Ovary (tissue), 7 donors: ENCODE measurements at regions not wholly inside any gene's neighbourhood (a gene's known extent, or its start where the extent isn't known, plus 50 kb on each side); places are given as distances from the start of the nearest gene placed in this dataset.

Source experiments
- DNase-seq, 5 donors: peaks; one replicate each; pipeline ENCODE4 v3.0.0-alpha.2; 2019 to 2020
- H3K27ac ChIP-seq, 2 donors: fragments of 200-600 bp; one replicate each; pipeline versions ENCODE4 v1.5.1 to v1.8.0; 2019 to 2022
- H3K27me3 ChIP-seq: fragments of 200-600 bp; one replicate; pipeline ENCODE4 v1.8.0; 2022
- H3K36me3 ChIP-seq: fragments of 200-600 bp; sonication (generic); one replicate; pipeline ENCODE4 v1.5.1; 2019
- H3K4me1 ChIP-seq: one replicate; pipeline ENCODE4 v1.8.1; 2013; ENCODE audit warnings: mild to moderate bottlenecking, moderate library complexity; ENCODE audit not compliant: insufficient read depth
- H3K4me3 ChIP-seq: fragments of 200-600 bp; sonication (generic); one replicate; pipeline ENCODE4 v1.5.1; 2017
- H3K9me3 ChIP-seq, 2 donors: fragments of 200-600 bp in 1 of 2; sonication (generic) in 1 of 2; one replicate each; pipeline versions ENCODE4 v1.5.1 to v1.8.1; 2013 to 2019; ENCODE audit warnings: mild to moderate bottlenecking in 1 of 2, moderate library complexity in 1 of 2
- CTCF ChIP-seq, 3 donors: fragments of 450-650 bp in 2 of 3; fragments of 200-600 bp in 1 of 3; IDR thresholded peaks; one replicate each; pipeline versions ENCODE4 v1.5.1 to v1.8.0; 2016 to 2022; ENCODE audit warnings: antibody characterized with exemption in 3 of 3, mild to moderate bottlenecking in 1 of 3
- EP300 ChIP-seq: sonication (generic); formaldehyde crosslinking; IDR thresholded peaks from one replicate; pipeline ENCODE4 v1.6.1; 2017; ENCODE audit warnings: antibody characterized with exemption
- POLR2A ChIP-seq: fragments of 450-650 bp; IDR thresholded peaks from one replicate; pipeline ENCODE4 v1.6.1; 2017; ENCODE audit warnings: antibody characterized with exemption, mild to moderate bottlenecking, moderate library complexity
- WGBS, 3 donors: extraction: QIAGEN DNeasy Blood & Tissue Kit in 1 of 3; methylation state at CpG; one replicate each; pipeline versions ENCODE4 v1.1.5 to v1.1.7; 2013 to 2017; 5-methylcytosine and 5-hydroxymethylcytosine counted together
- intact Hi-C, 4 donors: fragments of 100-400 bp; cut with DNase I; formaldehyde crosslinking; loops; one replicate each; pipeline versions ENCODE4 v1.11.0 to v1.15.1; 2022 to 2023
- donor health status: DM: no; HTN: no; CAD: no; lungs with moderate emphysema.
- donor health status: DM: no; HTN: no; CAD: no.
- donor health status: Bipolar disorder and iron deficiency.
- donor health status: DM: no; HTN: no; CAD: no.
- donor health status: DM: yes; HTN: yes; CAD: no.

- Histone ChIP-seq H3K4me3 (no peak overlapping the region), H3K4me1 (peaks cover 18% of the 10 kb centered on the region), H3K27me3 (no peaks in the 10 kb centered on the region), H3K27ac (no peak overlapping the region), H3K36me3 (no peaks in the 10 kb centered on the region), H3K9me3 (no peaks in the 10 kb centered on the region)
- 84 to 92% (median 90%) methylated on average over 21 of the region's 21 CpGs for WGBS, 3 donors
- intact Hi-C loops: no loop called here
- TF ChIP-seq EP300 (no peak), POLR2A (no peak), CTCF (IDR thresholded peaks at IDR 0.05) (no peak)
- no peak for DNase-seq
These were observed 177.7 kb upstream of the CIBAR2 start for GRCh38 chr16:85289760-85290625.

DNA sequence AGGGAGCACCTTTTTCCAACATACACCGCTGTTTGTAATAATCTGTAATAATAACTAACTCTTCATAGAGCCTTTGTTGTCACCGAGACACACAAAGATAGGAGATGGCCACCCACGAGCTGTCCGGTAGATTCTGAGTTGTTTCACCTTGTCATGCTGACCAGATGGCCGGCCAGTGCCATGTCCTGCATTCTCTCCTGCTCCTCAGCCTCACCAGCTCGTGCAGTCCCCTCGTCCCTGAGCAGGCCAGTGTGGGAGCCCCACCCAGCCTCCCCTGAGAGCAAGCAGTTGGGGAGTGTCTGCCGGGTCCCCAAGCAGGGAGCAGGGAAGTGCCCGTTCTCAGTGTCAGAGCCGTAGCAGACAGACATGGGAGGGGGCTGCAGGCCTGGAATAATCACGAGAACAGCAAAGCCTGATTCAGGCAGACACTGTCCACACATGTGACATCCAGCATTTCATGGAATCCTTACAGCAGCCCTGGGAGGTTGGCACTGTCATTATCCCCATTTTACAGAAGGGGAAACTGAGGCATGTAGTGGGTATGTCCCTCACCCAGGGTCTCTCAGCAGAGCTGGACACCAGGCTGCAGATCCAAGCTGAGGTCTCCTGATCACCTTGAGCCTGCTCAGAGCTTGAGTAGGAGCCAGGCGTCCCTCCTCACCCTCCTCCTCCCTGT, 178.5 kb upstream of the CIBAR2 start:
- TF ChIP-seq POLR2A: no peak
- TF ChIP-seq CTCF (IDR thresholded peaks at IDR 0.05): no peak
- TF ChIP-seq EP300: no peak
- DNase-seq: no peak
- no peaks in the 10 kb centered on the region for H3K36me3 ChIP-seq
- no peaks in the 10 kb centered on the region for H3K9me3 ChIP-seq
- 73 to 81% (median 76%) methylated on average over 12 of the region's 12 CpGs for WGBS, 3 donors
- no peaks in the 10 kb centered on the region for H3K27me3 ChIP-seq
- intact Hi-C loops: no loop called here
- no peak overlapping the region for H3K4me3 ChIP-seq
- H3K27ac ChIP-seq: no peak overlapping the region
- H3K4me1 ChIP-seq: peaks cover 17% of the 10 kb centered on the region

GRCh38 chr16:85291302-85292148, 179.3 kb upstream of the CIBAR2 start:
- no peaks in the 10 kb centered on the region for H3K36me3 ChIP-seq
- H3K27ac ChIP-seq: peak overlapping the region in 1 of 2 donors; percentile 20
- H3K4me3 ChIP-seq: no peak overlapping the region
- intact Hi-C loops: no loop called here
- peaks cover 14% of the 10 kb centered on the region for H3K4me1 ChIP-seq
- TF ChIP-seq CTCF (IDR thresholded peaks at IDR 0.05) (no peak), POLR2A (no peak), EP300 (no peak)
- DNase-seq: peak in 1 of 5 donors; percentile 71
- 36 to 66% (median 44%) methylated on average over 26 of the region's 26 CpGs for WGBS, 3 donors
- H3K9me3 ChIP-seq: no peaks in the 10 kb centered on the region
- no peaks in the 10 kb centered on the region for H3K27me3 ChIP-seq

- Histone ChIP-seq H3K4me1 (peaks cover 8% of the 10 kb centered on the region), H3K27me3 (no peaks in the 10 kb centered on the region), H3K9me3 (no peaks in the 10 kb centered on the region), H3K36me3 (no peaks in the 10 kb centered on the region), H3K4me3 (no peak overlapping the region), H3K27ac (no peak overlapping the region)
- intact Hi-C loops: no loop called here
- TF ChIP-seq EP300: no peak
- TF ChIP-seq POLR2A: no peak
- TF ChIP-seq CTCF (IDR thresholded peaks at IDR 0.05): no peak
- WGBS, 3 donors: 93 to 97% (median 94%) methylated on average over 13 of the region's 13 CpGs
- no peak for DNase-seq
These were observed 181.2 kb upstream of the CIBAR2 start for GRCh38 chr16:85293458-85293857.
